Activated CD4-positive, alpha-beta T cell treated with anti-CD3 and anti-CD28 coated beads, Interleukin-2, amount 50 U/mL, for 48 hours (primary cell): ENCODE measurements at regions not wholly inside any gene's neighbourhood (a gene's known extent, or its start where the extent isn't known, plus 50 kb on each side); places are given as distances from the start of the nearest gene placed in this dataset.
A peak's percentile ranks its signal among the peaks of the same experiment; 100 is the strongest.

Experiments used
- DNase-seq, 2 experiments: peaks; one replicate each; pipeline ENCODE4 v3.0.0-alpha.2; 2020

DNA sequence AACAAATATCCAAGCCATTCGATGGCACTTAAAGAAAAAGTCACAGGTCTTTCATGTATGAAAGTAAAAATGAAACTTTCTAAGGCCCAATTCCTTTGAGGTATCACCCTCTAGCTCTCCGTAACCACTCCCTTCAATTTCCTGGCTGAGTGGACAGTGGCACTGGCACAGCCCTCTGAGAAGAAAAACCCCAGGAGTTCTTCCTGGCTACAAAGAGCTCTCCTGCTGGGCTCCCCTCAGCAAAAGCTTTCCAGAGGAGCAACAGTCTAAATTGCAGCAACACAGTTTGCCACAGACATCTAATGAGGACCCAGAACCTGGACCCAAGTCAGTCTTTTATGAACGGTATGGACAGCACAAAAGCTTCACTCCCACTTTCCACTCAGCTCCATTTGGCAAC lies 71.8 kb downstream of the FUNDC1 start:
- DNase-seq, result no peak

DNA sequence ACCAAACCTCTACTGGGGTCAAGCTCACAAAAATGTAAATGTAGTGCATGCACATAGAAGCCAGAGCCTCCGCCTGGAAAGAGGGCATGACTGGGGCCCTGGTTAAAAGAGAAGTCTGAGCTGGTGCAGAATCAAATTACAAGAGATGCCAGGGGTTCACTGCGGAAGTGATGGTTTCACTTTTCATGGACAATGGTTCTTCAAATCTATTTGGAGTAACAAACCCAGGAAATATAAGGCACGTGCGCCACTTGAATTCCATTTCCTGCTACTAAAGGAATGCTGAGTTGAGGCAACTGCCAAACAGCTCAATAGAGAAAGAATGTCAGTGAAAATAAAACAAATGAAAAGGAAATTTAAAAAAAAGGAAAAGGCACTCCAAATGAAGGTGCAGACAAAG lies 79.8 kb downstream of the FUNDC1 start:
- DNase-seq, result no peak

DNA sequence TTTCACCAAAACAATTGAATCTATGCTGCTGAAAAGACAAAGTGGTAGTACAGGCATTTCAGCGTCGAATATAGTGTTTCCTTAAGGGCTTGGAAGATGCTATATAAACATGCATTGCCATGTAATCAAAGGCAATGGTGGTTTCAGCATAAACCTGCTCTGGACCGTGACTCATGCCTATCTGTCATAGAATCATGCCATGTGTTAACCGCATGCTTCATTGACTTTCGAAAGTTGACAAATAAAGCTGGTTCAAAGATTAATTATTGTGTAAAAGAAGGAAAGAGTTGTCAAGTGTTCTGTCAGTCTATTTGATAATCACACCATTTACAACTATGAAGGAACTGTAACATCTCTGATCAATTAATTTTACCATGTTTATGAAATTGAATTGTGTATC lies 83.2 kb downstream of the FUNDC1 start:
- no peak for DNase-seq

DNA sequence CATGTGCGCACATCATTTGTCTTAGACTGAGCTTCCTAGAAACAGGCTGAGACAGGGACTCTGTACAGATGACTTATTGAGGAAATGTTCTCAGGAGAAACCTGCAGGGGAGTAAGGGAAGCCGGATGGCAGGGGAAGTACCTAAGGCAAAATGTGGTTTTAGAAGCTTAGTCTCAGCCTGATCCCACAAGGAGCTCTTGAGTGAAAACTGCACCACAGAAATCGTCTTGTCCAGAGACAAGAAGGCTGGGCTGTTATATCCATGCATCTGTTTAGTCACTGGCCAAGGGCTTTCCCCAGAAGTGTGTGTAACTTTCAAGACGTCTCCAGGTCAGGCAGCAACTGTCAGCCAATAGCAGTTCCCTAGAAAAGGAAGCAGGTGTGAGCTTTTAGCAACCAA lies 86.0 kb downstream of the FUNDC1 start:
- no peak for DNase-seq

DNA sequence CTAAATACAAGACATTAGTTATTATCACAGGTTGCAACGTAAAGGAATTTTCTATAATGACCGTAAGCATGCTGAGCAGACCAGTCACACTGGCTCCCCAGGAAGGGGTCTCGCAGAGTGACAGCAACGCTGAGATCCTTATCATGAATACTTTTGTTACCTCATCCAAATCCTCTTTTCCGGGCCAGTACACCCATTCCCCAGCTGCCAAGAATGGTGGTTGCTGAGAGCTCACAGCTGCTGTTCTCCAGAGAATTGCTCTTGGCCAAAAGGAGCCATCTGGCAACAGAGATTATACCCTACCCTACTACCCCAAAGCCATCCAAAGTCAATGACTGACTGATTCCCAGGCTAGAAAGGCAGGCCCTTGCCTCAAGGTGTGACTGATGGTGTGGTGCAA lies 91.6 kb downstream of the FUNDC1 start:
- no peak for DNase-seq

DNA sequence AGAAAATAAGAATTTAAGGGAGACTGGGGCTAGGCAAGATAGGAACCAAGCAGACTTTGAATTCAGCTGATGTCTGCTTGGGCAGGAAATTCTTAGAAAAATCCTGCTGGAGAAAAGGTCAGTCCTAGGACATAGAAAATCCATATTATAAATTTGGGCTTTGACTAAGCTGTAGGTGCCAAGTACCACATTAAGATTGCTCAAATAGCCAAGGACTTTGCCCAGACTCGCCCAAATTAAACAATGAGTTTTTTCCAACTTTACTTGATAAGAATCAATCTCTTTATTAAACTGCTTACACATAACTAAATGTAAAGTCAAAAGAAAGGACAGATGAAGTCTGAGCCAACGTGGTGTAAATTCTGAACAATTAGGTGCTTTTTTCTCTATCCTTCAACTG lies 95.4 kb downstream of the FUNDC1 start:
- DNase-seq, result no peak

DNA sequence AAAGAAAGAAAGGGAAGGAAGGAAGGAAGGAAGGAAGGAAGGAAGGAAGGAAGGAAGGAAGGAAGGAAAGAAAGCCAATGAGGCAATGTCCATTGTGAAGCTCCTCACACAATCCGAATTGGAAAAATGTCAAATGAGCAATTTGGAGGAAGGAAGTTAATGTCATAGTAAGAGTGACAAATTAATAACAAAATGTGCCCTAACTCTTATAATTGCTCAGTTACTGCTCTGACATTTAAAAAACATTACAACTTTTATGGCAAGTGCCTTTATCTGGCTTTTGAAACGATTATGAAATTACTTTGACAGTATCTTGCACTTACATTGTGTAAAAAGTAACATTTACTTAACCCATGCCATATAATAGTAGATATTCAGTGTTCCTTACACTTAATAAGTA lies 96.5 kb upstream of the EFHC2 start:
- DNase-seq, result no peak

DNA sequence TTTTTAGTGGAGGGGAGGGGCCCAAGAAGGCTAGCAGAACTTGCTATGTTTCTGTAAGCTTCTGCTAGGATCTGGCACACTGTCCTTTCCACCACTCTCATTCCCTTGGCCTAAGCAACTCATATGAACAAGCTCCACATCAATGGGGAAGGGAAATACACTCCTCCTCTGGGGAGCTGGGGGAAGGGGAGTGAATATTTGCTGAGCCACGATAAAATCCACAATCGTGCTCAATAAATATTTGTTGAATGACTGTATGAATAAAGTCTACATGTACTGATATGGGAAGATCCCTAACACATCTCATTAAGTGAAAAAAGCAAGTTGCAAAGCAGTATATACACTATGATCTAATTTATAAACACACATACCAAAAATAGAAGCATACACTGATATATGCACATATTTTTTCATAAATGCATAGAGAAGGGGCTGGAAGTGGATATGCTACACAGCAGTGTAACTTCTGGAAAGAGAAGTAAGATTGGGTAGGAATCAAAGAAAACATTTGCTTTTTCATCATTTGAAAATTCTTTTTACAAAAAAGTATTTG lies 95.8 kb upstream of the EFHC2 start:
- DNase-seq, result no peak

DNA sequence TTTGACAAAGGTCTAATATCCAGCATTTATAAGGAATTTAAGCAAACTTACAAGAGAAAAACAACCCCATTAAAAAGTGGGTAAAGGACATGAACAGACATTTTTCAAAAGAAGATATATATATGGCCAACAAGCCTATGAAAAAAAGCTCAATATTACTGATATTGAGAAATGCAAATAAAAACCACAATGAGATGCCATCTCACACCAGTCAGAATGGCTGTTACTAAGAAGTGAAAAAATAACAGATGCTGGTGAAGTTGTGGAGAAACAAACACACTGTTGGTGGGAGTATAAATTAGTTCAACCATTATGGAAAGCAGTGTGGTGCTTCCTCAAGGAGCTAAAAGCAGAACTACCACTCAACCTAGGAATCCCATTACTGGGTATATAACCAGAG lies 91.6 kb upstream of the EFHC2 start:
- no peak for DNase-seq

DNA sequence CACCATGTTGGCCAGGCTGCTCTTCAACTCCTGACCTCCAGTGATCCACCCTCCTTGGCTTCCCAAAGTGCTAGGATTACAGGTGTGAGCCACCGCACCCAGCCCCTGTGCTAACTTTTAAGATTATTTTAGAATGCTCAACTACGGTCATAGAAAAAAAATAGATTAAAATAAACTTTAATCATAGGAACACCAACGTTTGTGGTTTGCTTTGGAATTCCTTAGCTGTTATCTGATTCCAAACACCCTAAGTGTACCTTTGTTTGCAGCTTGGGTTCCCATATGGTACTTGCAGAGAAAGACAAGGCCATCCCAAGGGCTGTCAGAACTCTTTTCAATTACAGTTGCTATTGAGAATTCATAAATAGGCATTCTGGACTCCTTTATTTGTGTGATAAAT lies 90.1 kb upstream of the EFHC2 start:
- DNase-seq, result no peak

DNA sequence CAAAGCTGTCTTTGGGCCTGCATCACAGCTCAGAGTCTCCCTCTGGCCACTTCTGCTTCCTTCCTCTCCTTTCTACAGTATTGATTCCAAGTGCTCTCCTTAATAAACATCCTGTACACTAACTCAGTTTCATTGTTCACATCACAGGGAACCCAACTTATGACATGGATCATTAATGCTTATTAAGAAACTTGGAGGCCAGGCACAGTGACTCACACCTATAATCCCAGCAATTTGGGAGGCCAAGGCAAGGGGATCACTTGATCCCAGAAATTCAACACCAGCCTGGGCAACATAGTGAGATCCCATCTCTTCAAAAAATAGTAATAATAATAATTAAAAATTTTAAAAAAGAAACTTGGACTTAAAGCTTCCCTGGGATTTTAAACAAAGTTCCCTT lies 89.2 kb upstream of the EFHC2 start:
- DNase-seq, result no peak

DNA sequence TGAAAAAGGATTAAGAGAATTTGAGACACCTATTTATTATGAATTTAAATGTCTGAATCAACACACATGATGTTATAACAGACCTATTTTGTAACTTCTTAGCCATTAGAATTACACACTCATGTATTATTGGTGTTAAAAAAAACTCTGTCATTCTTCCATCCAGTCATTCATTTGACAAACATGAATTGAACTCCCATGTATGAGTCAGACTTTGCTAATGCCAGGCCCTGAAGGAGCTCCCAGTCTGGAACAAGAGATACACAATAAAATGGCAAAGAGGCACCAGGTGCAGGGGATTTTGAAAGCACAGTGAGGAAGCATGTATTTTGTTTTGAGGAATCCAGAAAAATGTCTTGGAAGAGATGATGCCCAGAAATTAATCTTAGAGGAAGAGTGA lies 87.7 kb upstream of the EFHC2 start:
- DNase-seq, result no peak

DNA sequence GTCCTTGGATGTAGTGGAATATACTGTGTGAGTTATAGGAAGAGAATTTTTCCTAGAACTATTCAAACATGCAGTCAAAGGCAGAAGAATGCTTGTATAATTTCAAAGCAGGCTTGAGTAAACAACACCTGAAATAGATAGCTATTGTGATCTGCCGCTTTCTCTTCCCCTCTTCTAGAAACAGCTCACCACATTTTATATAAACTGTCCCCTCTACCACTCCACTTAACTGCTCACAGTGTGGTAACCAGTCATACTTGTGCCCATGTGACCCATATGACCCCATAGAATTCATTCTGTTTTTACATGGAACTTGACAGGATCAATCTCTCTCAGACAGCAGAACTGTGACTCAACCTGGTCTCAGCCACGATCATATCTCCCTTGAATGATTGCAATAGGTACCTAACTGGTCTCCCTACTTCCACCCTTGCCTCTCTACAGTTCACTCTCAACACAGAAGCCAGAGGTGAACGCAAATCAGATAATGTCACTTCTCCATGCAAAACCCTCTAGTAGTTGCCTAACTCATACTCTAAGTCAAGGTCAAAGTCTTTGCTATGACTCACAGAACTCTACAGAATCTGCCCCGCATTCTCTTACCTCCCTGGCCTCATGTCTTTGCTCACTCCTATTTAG lies 85.6 kb upstream of the EFHC2 start:
- DNase-seq, result no peak

DNA sequence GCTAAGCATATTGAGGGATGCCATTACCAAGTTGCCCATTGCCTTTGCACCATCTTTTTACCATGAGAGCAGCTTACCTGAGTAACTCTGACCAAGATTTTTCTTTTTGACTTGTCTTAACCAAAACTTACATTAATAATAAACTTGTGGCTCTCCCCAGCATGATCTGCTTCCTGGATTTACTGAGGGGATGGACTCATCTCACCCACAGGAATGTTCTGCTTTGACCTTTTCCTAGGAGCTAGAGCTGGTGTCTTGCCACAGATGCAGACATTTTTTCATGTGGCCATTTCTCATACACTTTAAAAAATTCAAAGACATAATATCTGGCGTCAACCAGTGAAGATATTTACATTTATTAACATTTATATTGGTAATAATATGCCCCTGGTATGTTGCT lies 79.2 kb upstream of the EFHC2 start:
- DNase-seq, result no peak

DNA sequence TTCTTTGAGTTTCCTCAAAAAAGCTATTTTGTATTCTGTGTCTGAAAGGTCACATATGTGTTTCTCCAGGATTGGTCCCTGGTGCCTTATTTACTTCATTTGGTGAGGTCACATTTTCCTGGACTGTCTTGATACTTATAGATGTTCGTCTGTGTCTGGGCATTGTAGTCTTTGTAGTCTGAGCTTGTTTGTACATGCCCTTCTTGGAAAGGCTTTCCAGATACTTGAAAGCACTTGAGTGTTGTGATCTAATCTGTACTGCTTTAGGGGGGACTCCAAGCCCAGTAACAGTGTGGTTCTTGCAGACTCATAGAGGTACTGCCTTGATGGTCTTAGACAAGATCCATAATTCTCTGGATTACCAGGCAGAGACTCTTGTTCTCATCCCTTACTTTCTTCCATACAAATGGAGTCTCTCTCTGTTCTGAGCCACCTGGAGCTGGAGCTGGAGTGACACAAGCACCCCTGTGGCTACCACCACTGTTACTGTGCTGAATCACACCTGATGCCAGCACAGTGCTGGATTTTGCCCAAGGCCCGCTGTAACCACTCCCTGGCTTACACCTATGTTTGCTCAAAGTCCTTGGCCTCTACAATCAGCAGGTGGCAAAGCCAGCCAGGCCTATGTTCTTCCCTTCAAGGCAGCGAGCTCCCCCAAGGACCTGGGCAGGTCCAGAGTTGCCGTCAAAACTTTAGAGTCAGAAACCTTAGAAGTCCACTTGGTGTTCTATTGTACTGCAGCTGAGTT lies 72.3 kb upstream of the EFHC2 start:
- no peak for DNase-seq

DNA sequence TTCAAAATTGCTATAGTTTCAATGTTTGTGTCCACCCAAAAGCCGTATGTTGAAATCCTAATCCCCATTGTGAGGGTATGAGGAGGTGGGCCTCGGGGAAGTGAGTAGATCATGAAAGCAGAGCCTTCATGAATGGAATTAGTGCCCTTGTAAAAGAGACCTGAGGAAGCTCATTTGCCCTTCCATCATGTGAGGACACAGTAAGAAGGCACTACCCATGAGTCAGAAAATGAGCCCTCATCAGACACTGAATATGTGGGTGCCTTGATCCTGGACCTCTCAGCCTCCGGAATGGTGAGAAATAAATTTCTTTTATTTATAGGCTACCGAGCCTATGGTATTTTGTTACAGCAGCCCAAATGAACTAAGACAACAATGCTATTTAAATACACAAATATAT lies 57.7 kb upstream of the EFHC2 start:
- no peak for DNase-seq

DNA sequence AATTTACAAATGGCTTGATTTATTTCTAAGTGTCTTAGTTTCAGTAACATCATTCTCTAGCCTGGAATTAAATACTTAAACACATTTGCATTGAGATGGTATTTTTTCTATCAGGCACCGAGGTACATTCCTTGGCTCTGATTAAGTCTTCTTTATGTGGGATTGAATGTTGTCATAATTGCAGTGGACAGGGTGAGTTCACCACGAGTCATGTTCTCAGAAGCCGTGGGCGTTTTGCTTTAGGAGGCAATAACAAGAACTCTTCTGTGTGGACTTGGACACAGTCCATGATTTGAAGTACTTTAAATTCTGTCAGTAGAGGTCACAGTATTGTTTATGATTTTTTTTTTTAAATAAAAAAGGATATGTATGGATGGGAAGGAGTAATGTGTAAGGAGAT lies 57.1 kb upstream of the EFHC2 start:
- peak; percentile 48 to 54 for DNase-seq

DNA sequence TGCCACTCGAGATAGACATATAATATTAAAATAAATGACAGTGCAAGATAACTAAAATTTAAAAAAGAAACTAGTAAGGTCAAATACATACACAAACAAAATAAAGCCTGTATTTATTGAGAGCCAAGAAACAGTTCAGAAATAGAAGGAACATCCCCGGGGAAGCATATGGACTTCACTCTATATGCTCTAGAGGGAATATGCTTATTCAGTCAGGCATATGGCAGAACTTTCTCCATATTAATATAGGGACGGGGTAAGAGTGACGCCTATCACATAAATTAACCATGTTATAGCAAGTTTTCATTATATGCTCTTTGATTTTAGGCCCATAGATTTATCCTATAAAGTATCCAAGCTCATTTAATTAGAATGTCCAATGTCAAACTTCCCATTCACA lies 56.7 kb upstream of the EFHC2 start:
- no peak for DNase-seq
